Sigmoid colon (tissue), 4 donors: ENCODE measurements at regions not wholly inside any gene's neighbourhood (a gene's known extent, or its start where the extent isn't known, plus 50 kb on each side); places are given as distances from the start of the nearest gene placed in this dataset.

Experiments
- CTCF ChIP-seq, 4 experiments: fragments of 450-650 bp in 3 of 4; fragments of 200-600 bp in 1 of 4; IDR thresholded peaks; one replicate each; pipeline ENCODE4 v1.5.1; 2016 to 2019; ENCODE audit warnings: antibody characterized with exemption in 4 of 4, mild to moderate bottlenecking in 3 of 4, moderate library complexity in 2 of 4
- EP300 ChIP-seq, 4 donors: sonication (generic); formaldehyde crosslinking; IDR thresholded peaks; one replicate each; pipeline ENCODE4 v1.6.1; 2017; ENCODE audit warnings: antibody characterized with exemption in 4 of 4
- POLR2A ChIP-seq, 2 donors: fragments of 450-650 bp; IDR thresholded peaks; one replicate each; pipeline ENCODE4 v1.6.1; 2016; ENCODE audit warnings: antibody characterized with exemption in 2 of 2, mild to moderate bottlenecking in 2 of 2, moderate library complexity in 2 of 2
- POLR2AphosphoS5 ChIP-seq, 4 donors: sonication (generic); formaldehyde crosslinking; IDR thresholded peaks; one replicate each; pipeline ENCODE4 v1.6.1; 2017; ENCODE audit warnings: antibody characterized with exemption in 4 of 4

DNA sequence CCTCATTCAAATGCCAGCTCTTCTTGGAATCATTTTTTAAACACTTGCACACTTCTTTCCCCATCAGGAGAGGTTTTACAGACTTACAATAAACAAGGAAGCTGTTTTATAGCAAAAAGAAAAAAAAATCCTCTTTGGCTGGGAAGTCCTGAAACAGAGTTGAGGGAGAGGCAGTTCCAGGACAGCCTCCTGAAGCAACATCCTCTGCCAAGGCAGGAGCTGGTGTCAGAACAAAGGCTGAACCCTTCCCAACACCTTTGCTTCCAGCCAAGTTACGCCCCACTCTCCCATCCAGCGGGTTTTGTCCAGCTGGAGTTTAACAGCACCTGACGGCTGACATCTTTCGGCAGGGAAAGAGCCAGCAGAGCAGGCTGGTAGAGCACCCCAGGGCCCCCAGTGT, 287.8 kb downstream of the RRAGC start:
- TF ChIP-seq POLR2A (IDR thresholded peaks at IDR 0.05) = no peak
- TF ChIP-seq CTCF (IDR thresholded peaks at IDR 0.05) = no peak
- TF ChIP-seq POLR2AphosphoS5 (IDR thresholded peaks at IDR 0.05) = peak in 2 of 4 donors; percentile 11 to 44
- TF ChIP-seq EP300 (IDR thresholded peaks at IDR 0.05) = no peak
